Hippocampal formation (tissue), 2 donors: ENCODE measurements at regions not wholly inside any gene's neighbourhood (a gene's known extent, or its start where the extent isn't known, plus 50 kb on each side); places are given as distances from the start of the nearest gene placed in this dataset.
"Not testable (repeated sequence)": the region's sequence is repeated elsewhere in the genome, so short reads cannot be mapped to it uniquely, and the experiment has no call there.

ENCODE experiments used
- DNase-seq, 2 donors: peaks; one replicate each; lab custom pipeline; 2025; lab: John Stamatoyannopoulos, UW

- no peak for DNase-seq
Measured at GRCh38 chr6:115221198-115221597, 839.5 kb downstream of the FRK start.

- no peak for DNase-seq
Measured at GRCh38 chr6:115220551-115221159, 840.0 kb downstream of the FRK start.

GRCh38 chr6:115219645-115220044, 841.0 kb downstream of the FRK start:
- DNase-seq, result no peak

- no peak for DNase-seq
Measured at GRCh38 chr6:115216835-115217234, 843.9 kb downstream of the FRK start.

GRCh38 chr6:115214283-115214682, 846.4 kb downstream of the FRK start:
- no peak for DNase-seq

- DNase-seq, result no peak
Measured at GRCh38 chr6:115203381-115203780, 857.3 kb downstream of the FRK start.

GRCh38 chr6:115194981-115195638, 852.3 kb upstream of the HS3ST5 start:
- DNase-seq, result no peak

GRCh38 chr6:115191989-115192388, 849.2 kb upstream of the HS3ST5 start:
- no peak for DNase-seq

- DNase-seq, result no peak
Measured at GRCh38 chr6:115190534-115190933, 847.7 kb upstream of the HS3ST5 start.

- not testable (repeated sequence) for DNase-seq
Measured at GRCh38 chr6:115175456-115175855, 832.6 kb upstream of the HS3ST5 start.

- not testable (repeated sequence) for DNase-seq
Measured at GRCh38 chr6:115165912-115166311, 823.1 kb upstream of the HS3ST5 start.

GRCh38 chr6:115159733-115160132, 816.9 kb upstream of the HS3ST5 start:
- no peak for DNase-seq

- DNase-seq, result no peak
Measured at GRCh38 chr6:115137910-115138309, 795.1 kb upstream of the HS3ST5 start.

GRCh38 chr6:115133790-115134189, 791.0 kb upstream of the HS3ST5 start:
- no peak for DNase-seq

GRCh38 chr6:115131709-115132490, 789.1 kb upstream of the HS3ST5 start:
- DNase-seq, result no peak

- DNase-seq, result not testable (repeated sequence)
Measured at GRCh38 chr6:115121513-115121912, 778.7 kb upstream of the HS3ST5 start.

GRCh38 chr6:115120391-115120790, 777.6 kb upstream of the HS3ST5 start:
- DNase-seq, result no peak

GRCh38 chr6:115091461-115091860, 748.6 kb upstream of the HS3ST5 start:
- no peak for DNase-seq

GRCh38 chr6:115078555-115078954, 735.7 kb upstream of the HS3ST5 start:
- no peak for DNase-seq

- no peak for DNase-seq
Measured at GRCh38 chr6:115071962-115072361, 729.1 kb upstream of the HS3ST5 start.

- DNase-seq, result no peak
Measured at GRCh38 chr6:115067690-115068447, 725.0 kb upstream of the HS3ST5 start.

GRCh38 chr6:115064680-115065079, 721.9 kb upstream of the HS3ST5 start:
- DNase-seq, result no peak
